IMR-90 (cell line): ENCODE measurements at regions not wholly inside any gene's neighbourhood (a gene's known extent, or its start where the extent isn't known, plus 50 kb on each side); places are given as distances from the start of the nearest gene placed in this dataset.

Experiments
- BHLHE40 ChIP-seq: fragments of 150-350 bp; IDR thresholded peaks from 2 replicates; pipeline ENCODE4 v1.6.1; 2016; ENCODE audit warnings: mild to moderate bottlenecking, low read depth, low read length
- CTCF ChIP-seq: conservative IDR thresholded peaks from 2 replicates; pipeline ENCODE4 v1.5.1; 2012; ENCODE audit warnings: mild to moderate bottlenecking, low read depth, low read length, improper control_type of control experiment
- MAFK ChIP-seq: IDR thresholded peaks from 2 replicates; pipeline ENCODE4 v1.6.1; 2012; ENCODE audit warnings: low read depth, low read length, improper control_type of control experiment
- RAD21 ChIP-seq: IDR thresholded peaks from 2 replicates; pipeline ENCODE4 v1.6.1; 2012; ENCODE audit warnings: low read length, improper control_type of control experiment
- RCOR1 ChIP-seq: IDR thresholded peaks from 2 replicates; pipeline ENCODE4 v1.6.1; 2012; ENCODE audit warnings: mild to moderate bottlenecking, low read length, improper control_type of control experiment; ENCODE audit not compliant: insufficient replicate concordance
- RFX5 ChIP-seq: IDR thresholded peaks from 2 replicates; pipeline ENCODE4 v1.8.0; 2012; ENCODE audit warnings: low read depth, mild to moderate bottlenecking, low read length, moderate library complexity
- USF2 ChIP-seq: fragments of 150-350 bp; IDR thresholded peaks from 2 replicates; pipeline ENCODE4 v1.6.1; 2017; ENCODE audit warnings: mild to moderate bottlenecking, antibody characterized with exemption, low read length, low read depth

DNA sequence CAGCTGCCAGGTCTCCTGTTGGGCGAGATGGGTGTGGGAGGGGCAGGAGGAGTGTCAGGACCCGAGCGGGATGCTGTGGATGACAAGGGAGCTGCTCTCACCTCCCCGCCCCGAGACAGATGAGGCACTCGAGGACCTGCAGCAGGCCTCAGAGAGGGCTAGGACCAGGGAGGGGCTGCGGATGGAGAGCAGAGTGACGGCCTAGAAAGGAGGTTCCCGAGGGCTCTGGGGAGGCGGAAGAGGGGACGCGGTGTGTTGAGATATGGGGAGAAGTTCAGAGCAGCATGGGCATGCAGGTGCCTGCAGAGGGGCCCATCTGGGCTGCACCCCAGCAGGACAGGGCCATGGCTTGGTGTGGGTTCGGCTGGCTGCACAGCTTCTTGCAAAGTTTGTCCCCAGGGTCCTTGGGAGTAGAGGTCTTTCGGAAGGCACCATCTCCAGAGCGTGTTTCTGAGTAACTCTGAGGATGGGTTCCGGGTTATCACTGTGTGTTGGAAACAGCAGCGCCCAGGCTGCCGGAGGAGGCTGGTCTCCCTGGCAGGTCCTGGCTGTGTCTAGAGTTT lies 104.6 kb downstream of the PAX1 start:
- TF ChIP-seq CTCF, result no peak
- no peak for TF ChIP-seq USF2
- TF ChIP-seq MAFK, result no peak
- TF ChIP-seq RAD21, result no peak
- no peak for TF ChIP-seq BHLHE40
- no peak for TF ChIP-seq RCOR1
- no peak for TF ChIP-seq RFX5
